GM12878 (cell line): ENCODE measurements at regions not wholly inside any gene's neighbourhood (a gene's known extent, or its start where the extent isn't known, plus 50 kb on each side); places are given as distances from the start of the nearest gene placed in this dataset.

Experiments
- EZH2 ChIP-seq: IDR thresholded peaks from 2 replicates; pipeline ENCODE4 v1.6.1; 2012; ENCODE audit warnings: low read depth, mild to moderate bottlenecking, control low read depth, inconsistent platforms, low read length, borderline replicate concordance; ENCODE audit not compliant: control insufficient read depth
- TF ChIP-seq, protein P1 (sequence below), 3 experiments: IDR thresholded peaks in 2 of 3; conservative IDR thresholded peaks in 1 of 3; 2 replicates each; pipeline ENCODE4 v1.5.1; 2011; ENCODE audit warnings: low read depth in 3 of 3, low read length in 3 of 3, mild to moderate bottlenecking in 3 of 3, control low read depth in 2 of 3, moderate library complexity in 2 of 3, inconsistent platforms in 1 of 3, mixed read lengths in 1 of 3; ENCODE audit not compliant: control insufficient read depth in 2 of 3, insufficient read depth in 1 of 3; ENCODE audit errors: extremely low read depth in 1 of 3
- TF ChIP-seq, protein P2 (sequence below): IDR thresholded peaks from 2 replicates; pipeline ENCODE4 v1.6.1; 2011; ENCODE audit warnings: low read depth, low read length, improper control_type of control experiment, borderline replicate concordance

DNA sequence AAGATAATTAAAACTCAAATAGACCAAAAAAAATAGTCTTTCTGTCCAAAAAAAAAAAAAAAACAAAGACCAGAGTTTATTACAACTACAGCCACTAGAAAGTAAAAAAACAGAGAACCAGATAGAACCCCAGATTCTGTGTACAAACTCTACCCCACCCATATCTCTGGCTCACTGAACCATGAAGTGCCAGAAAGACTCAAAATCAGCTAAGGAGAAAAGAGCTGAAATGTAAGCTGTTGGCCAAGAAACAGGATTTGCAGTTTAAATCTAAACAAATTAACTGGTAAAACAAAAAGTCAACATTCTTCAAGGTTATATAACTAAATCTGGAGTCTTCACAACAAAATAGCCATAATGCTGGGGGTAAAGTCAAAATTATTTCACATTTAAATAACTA, 278.9 kb downstream of the SEC16B start:
- TF ChIP-seq, protein P1, sequence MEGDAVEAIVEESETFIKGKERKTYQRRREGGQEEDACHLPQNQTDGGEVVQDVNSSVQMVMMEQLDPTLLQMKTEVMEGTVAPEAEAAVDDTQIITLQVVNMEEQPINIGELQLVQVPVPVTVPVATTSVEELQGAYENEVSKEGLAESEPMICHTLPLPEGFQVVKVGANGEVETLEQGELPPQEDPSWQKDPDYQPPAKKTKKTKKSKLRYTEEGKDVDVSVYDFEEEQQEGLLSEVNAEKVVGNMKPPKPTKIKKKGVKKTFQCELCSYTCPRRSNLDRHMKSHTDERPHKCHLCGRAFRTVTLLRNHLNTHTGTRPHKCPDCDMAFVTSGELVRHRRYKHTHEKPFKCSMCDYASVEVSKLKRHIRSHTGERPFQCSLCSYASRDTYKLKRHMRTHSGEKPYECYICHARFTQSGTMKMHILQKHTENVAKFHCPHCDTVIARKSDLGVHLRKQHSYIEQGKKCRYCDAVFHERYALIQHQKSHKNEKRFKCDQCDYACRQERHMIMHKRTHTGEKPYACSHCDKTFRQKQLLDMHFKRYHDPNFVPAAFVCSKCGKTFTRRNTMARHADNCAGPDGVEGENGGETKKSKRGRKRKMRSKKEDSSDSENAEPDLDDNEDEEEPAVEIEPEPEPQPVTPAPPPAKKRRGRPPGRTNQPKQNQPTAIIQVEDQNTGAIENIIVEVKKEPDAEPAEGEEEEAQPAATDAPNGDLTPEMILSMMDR (IDR thresholded peaks at IDR 0.05 in 2 of 3, conservative IDR thresholded peaks at IDR 0.05 in 1 of 3; ENCODE audit: control insufficient read depth in 2 of 3, extremely low read depth in 1 of 3, insufficient read depth in 1 of 3, low read depth in 3 of 3, low read length in 3 of 3) = no peak
- TF ChIP-seq, protein P2, sequence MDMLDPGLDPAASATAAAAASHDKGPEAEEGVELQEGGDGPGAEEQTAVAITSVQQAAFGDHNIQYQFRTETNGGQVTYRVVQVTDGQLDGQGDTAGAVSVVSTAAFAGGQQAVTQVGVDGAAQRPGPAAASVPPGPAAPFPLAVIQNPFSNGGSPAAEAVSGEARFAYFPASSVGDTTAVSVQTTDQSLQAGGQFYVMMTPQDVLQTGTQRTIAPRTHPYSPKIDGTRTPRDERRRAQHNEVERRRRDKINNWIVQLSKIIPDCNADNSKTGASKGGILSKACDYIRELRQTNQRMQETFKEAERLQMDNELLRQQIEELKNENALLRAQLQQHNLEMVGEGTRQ = no peak
- TF ChIP-seq EZH2 = no peak
